ENCODE measurements at regions not wholly inside any gene's neighbourhood (a gene's known extent, or its start where the extent isn't known, plus 50 kb on each side); places are given as distances from the start of the nearest gene placed in this dataset.

DNA sequence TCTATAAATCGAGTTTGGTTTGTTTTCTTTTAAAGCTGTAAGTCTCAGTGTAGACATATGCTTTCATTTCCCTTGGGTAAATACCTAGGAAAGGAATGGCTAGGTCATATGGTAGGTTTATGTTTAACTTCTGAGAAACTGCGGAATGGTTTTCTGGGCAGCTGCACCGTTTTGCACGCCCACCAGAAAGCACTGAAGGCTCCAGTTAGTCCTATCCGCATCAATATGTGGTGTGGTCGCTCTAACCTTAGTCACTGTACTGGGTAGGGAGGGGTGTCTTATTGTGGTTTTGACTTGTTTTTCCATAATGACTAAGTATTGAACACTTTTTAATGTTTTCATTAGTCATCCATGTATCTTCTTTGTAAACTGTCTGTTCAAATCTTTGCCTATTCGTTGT lies 279.5 kb upstream of the AKR1E2 start:
- no peak for TF ChIP-seq CTCF (conservative IDR thresholded peaks at IDR 0.05)
- TF ChIP-seq EZH2 (IDR thresholded peaks at IDR 0.05; ENCODE audit: low read depth): no peak
